ENCODE measurements at regions not wholly inside any gene's neighbourhood (a gene's known extent, or its start where the extent isn't known, plus 50 kb on each side); places are given as distances from the start of the nearest gene placed in this dataset.

DNA sequence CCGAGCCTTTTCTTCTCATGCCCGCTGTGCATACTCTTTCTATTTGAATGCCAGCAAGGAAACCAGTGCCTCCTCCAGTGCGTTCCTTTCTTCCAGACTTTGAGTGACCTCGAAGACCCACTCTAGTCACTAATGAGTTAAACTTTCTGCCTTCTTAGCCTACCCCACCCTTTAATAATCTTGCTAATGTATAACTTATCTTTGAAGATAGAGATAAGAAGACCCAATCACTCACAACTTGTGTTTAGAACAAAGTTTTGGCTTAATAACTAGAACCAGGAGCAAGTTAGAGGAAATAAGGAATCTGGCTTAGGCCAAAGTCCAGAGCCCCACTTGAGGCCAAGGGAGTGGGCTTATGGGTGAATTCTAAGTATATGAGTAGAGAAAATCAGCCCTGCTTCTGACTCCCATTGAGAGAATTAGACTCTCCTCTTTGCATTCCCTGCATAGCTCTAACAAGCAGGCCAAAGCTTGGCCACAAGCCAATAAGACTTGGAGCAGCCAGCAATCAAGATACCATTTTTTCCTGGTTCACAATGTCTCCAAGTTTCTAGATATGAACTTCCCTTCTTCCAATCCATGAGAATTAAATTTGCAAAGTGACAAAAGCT lies 181.5 kb upstream of the PIK3R1 start:
- no peak for TF ChIP-seq CTCF (IDR thresholded peaks at IDR 0.05; ENCODE audit: low read depth, low read length)
- peak; percentile 39 for DNase-seq (ENCODE audit: extremely low read depth, low read depth)

GRCh38 chr5:68033029-68033428 lies 182.5 kb upstream of the PIK3R1 start:
- no peak for DNase-seq (ENCODE audit: extremely low read depth, low read depth)
- no peak for TF ChIP-seq CTCF (IDR thresholded peaks at IDR 0.05; ENCODE audit: low read depth, low read length)

DNA sequence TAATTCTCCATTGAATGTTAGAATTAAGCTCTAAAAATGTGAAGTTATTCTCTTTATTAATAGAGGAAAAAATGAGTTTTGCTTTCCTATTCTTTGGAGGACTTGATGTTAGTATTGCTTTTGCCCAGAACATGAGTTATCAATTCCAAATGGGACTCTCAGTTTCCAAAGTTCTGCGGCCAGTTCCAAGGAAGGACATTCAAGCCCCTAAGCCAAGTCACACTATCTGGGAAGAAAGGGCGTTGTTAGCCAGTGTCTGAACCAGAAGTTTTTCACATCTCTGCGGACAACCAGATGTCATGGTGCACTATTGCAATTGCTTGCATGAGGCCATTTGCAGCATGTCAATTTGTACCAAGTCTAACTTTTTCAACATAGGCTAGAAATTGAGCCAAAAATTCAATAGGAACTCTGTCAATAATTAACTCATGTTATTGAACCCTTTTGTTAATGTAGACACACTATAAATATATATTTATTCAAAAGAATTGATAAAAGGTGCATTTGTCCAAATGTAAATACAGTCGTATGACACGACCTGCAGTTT lies 183.3 kb upstream of the PIK3R1 start:
- DNase-seq (ENCODE audit: extremely low read depth, low read depth) = no peak
- no peak for TF ChIP-seq CTCF (IDR thresholded peaks at IDR 0.05; ENCODE audit: low read depth, low read length)

- no peak for TF ChIP-seq CTCF (IDR thresholded peaks at IDR 0.05; ENCODE audit: low read depth, low read length)
- no peak for DNase-seq (ENCODE audit: extremely low read depth, low read depth)
Observed at GRCh38 chr5:68028131-68028727, 187.3 kb upstream of the PIK3R1 start.

GRCh38 chr5:68027519-68027918 lies 188.0 kb upstream of the PIK3R1 start:
- peak; percentile 50 for DNase-seq (ENCODE audit: extremely low read depth, low read depth)

GRCh38 chr5:68026092-68026885 lies 189.3 kb upstream of the PIK3R1 start:
- no peak for TF ChIP-seq CTCF (IDR thresholded peaks at IDR 0.05; ENCODE audit: low read depth, low read length)
- DNase-seq (ENCODE audit: extremely low read depth, low read depth) = no peak

More at GRCh38 chr5:68027519-68027918, 188.0 kb upstream of the PIK3R1 start:
- no peak for TF ChIP-seq CTCF (IDR thresholded peaks at IDR 0.05; ENCODE audit: low read depth, low read length)

DNA sequence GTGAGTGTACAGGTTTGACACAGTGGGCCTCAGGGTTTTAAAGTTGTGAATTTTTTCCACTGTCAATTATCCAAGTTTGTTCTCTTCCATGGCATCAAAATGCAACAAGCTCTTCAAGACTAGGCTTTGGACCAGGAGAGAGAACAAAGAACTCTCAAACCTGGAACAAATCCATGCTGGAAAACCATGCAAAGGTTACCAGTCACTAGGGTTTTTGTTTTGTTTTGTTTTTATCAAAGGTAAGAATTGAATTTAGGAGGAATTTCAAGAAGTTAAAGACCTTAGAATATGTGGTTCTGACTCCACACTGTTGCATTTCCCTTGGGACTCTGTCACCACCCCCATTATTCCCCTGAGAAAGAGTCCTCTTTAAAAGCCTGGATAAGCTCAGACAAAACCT lies 191.1 kb upstream of the PIK3R1 start:
- no peak for TF ChIP-seq CTCF (IDR thresholded peaks at IDR 0.05; ENCODE audit: low read depth, low read length)
- DNase-seq (ENCODE audit: extremely low read depth, low read depth) = no peak

Measured in AG09319 (cell line).